ENCODE measurements at regions not wholly inside any gene's neighbourhood (a gene's known extent, or its start where the extent isn't known, plus 50 kb on each side); places are given as distances from the start of the nearest gene placed in this dataset.
"Not testable (repeated sequence)": the region's sequence is repeated elsewhere in the genome, so short reads cannot be mapped to it uniquely, and the experiment has no call there.

DNA sequence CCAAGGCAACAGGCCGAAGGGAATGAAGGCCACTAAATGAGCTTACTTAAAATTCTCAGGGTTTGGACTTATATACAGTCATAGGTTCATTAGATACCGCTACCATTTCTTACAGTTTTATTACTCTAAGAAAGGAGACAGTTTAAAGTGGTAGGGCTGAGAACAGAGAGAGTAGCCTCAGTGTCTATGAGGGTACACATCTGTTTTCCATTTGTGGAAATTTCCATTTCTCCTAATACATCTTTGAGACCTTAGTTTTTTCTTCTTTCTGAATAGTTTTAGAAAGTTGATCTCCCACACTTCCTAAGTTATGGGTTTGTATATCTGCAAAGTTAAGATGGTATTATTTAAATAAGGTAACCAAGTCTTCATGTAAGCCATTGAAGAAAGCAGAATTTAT, 1279.1 kb downstream of the NCAM2 start:
- no peak for DNase-seq (ENCODE audit: low read depth in 2 of 2)

DNA sequence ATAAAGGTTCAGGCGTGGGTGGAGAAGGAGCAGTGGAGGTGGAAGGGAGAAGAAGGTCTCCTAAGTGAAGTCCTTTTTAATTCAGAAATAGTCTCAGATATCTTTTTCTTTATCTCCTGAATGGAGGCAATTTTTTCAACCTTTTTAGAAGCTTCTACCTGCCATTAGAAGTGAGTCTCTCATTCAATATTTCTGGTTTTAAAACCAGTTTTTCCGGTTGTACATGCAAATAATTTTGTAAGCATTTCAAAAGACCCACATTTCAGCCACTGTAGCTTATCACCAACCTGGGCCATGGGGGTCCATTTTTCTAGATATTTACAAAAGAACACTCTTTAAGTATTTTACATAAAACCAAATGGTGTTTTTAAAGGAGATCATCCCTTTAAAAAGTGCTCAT, 1280.2 kb downstream of the NCAM2 start:
- DNase-seq (ENCODE audit: low read depth in 2 of 2) = no peak

DNA sequence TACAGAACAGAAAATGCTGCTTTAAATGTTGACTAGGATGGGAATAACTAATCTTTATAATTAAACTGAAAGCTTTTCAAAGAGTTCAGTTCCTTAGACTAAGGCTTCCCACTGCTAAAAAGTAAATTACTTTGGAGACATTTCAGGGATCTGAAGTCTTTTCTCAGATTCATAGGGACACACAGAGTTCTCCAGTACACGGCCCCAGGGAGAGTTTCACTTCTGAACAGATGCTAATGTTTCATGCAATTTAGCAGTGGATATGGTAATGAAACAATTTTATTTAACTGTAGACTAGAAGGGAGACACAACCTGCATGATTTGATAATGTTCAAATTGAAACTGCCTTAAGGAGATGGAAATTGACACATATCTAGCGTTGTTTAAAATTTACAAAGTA, 1282.6 kb downstream of the NCAM2 start:
- DNase-seq (ENCODE audit: low read depth in 2 of 2) = no peak

DNA sequence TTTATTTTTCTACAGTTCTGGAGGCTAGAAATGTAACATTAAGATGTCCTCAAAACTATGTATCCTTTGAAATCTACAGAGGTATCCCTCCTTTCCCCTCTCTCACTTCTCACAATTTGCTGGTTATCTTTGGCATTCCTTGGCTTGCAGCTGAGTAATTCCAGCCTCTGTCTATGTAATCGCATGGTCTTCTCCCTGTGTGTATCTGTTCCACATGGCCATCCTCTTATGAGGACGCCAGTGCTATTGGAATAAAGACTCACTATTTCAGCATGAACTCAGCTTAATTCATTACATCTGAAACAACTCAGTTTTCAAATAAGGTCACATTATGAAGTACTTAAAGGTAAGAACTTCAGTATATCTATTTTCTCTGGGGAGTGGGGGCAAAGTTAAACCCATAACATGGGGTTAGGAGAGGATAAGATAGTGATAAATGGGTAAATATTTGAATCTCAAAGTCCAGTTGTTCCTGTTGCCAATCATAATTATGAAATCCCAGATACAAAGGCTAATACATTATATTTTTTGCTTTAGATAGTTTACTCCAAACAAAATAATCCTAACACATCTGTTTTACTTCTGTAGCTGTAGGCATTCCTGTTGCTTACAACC, 1290.8 kb downstream of the NCAM2 start:
- no peak for DNase-seq (ENCODE audit: low read depth in 2 of 2)

DNA sequence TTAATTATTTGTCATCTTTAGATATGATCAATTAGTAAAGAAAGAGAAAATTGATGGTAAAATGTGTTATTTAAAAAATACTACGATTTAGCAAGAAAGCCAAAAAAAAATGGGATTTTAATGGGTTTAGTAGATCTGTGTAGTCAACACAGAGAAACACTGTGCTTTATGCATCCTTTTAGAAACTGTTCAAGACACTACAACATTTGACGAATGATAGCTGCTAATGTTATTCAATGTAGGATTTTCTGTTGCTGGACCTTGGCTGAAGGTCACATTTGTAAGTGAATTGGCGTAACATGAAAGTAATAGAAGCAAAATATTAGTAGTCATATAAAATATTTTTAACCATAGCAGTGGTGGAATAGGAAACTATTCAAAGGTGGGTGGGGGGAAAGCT, 1293.9 kb downstream of the NCAM2 start:
- no peak for DNase-seq (ENCODE audit: low read depth in 2 of 2)

DNA sequence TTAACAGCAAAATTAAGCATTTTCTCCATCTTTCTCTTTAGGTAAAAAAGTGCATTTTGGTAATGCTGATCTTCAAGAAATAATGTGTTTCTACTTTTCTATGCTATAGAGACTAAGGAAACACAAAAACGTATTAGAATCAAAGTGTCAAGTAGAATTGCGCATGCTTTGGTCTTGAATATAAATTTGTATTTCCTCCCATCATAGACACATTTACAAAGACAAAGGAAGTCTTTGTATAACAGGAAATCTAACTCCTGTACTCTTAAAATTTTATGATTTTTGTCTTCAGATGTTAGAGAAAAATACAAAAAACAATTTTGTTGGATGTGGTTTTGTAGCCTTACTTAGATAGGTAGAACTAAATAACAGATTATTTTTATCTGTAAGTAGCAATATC, 1299.4 kb downstream of the NCAM2 start:
- no peak for DNase-seq (ENCODE audit: low read depth in 2 of 2)

DNA sequence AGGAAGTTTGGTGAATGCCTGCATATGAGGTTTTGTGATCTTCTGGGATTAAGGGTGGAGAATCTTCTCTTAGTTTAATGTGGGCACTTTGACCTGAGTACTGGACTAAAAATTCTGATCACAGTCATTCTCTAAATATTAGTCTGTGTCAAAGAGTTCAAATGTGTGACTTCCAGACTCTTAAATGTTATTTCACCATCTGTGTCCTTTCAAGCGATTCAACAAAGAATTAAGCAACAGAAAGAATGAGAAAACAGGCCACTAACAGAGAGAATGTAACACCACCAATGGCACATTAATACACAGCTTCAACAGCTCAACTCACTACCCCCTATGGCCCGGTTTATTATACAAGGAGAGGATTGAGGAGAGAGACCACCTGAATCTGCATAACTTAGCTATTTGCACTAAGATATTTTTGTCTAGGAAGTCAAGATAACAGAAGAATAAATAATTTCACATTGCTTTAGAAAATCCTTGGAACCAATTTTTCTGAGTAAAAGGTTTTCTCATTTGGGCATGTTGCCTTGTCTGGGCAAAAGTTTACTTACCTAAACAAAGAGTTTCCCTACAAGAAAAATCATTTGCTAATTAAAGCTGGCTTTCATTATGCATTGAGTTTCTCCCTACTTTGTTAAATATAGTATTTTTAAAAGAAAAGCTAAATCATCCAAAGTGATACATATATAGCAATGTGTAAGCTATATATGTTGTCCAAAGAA, 1313.7 kb downstream of the NCAM2 start:
- no peak for DNase-seq (ENCODE audit: low read depth in 2 of 2)

DNA sequence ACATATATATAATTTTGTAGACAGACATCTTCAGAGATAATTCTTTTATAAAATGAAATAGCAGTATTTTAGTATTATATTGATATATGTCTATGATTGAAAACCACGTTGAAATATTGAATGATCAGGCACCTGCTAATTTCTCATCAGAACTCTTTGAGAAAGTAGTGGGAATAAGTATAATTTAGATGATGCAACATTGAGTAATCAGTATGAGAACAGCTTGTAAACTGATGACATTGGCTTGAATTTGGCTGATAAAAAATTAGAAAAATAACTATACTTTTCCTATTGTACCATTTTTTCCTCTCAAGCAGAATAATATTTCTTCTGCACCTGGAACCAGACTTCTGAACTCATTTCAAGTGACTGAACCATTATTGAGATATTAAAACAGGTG, 1316.8 kb downstream of the NCAM2 start:
- DNase-seq (ENCODE audit: low read depth in 2 of 2) = no peak

DNA sequence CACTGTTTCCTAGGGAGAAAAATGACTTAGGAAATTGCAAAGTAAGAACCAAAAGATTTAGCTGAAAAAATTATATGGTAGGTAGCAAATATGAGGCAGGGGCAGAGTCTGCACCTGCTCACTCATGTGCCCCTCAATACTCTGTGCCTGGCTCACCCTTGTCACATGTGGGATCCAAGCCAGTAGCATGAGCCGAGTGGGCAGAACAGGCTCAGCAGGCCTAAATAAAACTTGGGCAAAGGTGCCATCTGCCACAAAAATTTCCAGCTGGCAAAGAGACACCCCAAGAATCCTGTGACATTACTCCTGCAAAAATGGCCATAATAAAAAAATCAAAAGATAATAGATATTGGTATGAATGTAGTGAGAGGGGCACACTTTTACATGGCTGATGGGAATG, 1321.2 kb downstream of the NCAM2 start:
- DNase-seq (ENCODE audit: low read depth in 2 of 2) = no peak

DNA sequence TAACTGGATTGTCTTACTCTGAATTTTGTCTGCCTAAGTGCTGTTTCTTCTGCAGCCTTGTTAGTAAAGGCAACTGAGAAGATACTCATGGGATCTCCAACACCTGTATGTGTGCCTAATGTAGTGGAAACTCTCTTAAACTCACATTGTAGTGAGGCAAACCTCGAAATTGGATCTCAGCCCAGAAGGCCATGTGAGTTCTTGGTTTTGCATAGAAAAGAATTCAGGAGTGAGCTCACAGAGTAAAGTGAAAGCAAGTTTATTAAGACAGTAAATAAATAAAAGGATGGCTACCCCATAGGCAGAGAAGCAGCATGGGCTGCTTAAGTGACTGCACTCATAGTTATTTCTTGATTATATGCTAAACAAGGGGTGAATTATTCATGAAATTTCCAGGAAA, 1344.7 kb downstream of the NCAM2 start:
- DNase-seq (ENCODE audit: low read depth in 2 of 2) = no peak

DNA sequence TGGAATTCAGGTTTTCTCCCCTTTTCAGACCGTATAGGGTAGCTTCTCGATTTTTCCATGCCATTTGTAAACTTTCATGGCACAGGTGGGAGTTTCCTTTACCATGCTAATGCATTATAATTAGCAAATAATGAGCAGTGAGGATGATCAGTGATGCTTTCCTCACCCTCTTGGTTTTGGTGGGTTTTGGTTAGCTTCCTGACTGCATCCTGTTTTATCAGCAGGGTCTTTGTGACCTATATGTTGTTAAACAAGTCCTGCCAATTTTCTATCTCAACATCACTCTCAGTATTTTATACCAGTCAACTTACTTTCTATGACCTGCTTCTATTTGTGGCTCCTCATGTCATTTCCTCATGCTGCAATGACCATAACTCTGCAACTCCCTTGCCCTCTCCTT, 1345.1 kb downstream of the NCAM2 start:
- no peak for DNase-seq (ENCODE audit: low read depth in 2 of 2)

DNA sequence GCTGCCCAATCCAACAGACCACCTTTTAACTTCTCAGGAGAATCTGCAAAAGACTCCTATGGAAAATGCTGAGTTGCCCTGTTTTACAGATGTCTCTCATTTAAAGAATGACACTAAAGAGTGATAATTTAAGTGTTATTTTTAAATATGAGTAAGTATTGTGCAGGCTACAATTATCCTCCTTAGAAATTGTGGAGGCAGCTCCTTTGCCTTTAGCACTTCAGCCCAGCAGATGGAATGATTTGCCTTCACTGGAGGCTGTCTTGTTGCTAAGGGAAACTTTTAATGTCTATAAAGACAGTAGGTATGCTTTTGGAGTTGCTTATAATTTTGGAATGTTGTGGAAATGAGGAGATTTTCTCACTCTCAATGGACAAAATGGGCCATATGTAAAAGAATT, 1345.5 kb downstream of the NCAM2 start:
- no peak for DNase-seq (ENCODE audit: low read depth in 2 of 2)

DNA sequence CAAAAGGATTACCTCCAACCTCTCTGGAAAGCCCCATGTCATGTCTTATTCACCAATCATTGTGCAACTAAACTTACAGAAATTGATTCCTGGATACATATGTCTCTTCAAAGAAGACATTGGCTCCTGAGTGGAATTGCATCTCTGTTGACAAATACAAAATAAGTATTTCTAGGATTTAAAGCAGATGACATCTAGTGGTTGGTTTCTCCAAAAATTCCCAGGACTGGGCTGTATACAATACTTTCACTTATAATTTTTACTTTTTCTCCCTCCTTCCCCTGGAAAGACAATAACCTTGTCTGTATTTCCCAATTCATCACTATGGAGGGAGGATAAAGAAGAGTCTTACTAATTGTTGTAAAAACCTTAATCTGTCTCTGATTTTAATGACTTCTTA, 1347.4 kb downstream of the NCAM2 start:
- DNase-seq (ENCODE audit: low read depth in 2 of 2) = no peak

DNA sequence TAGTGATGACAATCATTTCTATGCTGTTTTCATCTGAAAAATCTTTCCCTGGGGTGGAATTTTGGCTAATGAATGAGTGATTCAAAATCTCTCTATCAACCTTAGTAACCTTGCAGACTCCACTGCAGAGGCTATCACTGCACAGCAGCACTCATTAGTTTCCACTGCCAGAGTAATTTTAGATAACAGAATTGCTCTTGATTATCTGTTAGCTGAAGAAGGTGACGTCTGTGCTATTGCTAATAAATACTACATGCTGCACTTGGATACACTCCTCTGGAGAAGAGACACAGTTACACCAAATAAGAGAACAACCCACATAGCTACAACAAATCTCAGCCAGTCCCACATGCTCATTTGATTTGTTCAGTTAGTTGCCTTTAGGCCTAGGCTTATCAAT, 1348.4 kb downstream of the NCAM2 start:
- no peak for DNase-seq (ENCODE audit: low read depth in 2 of 2)

DNA sequence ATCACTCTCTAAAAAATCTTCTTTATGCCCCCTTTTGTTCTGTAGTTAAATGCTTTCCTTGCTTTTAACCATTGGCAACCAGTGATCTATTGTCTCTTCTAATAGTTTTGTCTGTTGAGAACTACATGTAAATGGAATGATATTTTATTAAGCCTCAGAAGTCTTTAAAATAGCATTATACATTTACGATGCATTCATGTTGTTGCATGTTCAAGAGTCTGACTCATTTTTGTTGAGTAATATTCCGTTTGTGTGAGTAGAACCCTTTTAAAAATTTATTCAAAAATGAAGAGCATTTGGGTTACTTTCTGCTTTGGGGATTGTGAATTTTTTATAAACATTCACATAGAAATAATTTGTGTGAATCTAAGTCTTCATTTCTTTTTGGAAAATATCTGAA, 1352.9 kb downstream of the NCAM2 start:
- DNase-seq (ENCODE audit: low read depth in 2 of 2) = no peak

DNA sequence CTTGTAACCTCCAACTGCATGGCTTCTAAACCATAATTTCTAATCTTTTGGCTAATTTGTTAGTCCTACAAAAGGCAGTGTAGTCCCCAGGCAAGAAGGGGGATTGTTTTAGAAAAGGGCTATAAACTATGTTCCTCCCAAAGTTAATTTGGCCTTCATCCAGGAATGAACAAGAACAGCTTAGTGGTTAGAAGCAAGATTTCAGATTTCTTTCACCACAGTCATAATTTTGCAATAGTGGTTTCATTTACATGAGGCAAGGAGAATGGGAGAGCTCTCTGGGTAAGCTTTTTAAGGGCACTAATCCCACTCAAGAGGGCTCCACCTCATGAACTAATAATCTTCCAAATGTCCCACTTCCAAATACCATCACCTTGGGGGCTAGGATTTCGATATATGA, 1353.9 kb downstream of the NCAM2 start:
- DNase-seq (ENCODE audit: low read depth in 2 of 2) = no peak

DNA sequence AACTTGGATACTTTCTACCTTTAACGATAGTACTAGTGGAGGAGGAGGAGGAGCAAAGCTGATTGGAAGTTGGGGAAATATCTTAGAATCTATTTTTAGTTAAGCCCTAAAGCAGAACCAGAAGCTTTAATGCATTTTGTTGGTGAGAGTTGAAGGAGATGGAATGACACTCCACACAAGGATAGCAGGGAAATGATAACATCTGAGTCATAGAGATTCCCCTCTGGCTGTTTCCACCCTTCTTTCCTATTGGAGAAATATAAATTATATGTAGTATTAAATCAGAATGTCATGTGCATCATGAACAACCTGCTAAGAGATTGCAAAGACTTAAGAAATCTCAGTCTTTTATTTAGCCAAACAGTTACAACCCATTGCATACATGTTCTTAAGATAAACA, 1357.7 kb downstream of the NCAM2 start:
- no peak for DNase-seq (ENCODE audit: low read depth in 2 of 2)

DNA sequence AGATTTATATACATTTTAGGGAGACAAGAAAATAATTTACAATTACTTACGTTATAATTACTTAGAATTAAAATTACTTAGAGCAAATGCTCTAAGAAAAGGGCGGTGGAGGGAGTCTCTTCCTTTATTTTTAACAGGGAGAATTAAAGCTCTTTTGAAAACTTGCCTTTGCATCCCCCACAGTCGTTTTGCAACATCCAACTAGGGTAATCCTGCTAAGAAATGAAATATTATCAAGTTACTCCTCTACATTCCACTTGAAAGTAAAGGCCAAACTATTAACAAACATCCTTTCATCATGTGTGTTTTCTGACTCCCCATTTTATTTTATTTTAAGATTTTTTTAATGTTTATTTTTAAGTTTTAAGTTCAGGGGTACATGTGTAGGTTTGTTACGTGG, 1358.5 kb downstream of the NCAM2 start:
- no peak for DNase-seq (ENCODE audit: low read depth in 2 of 2)

DNA sequence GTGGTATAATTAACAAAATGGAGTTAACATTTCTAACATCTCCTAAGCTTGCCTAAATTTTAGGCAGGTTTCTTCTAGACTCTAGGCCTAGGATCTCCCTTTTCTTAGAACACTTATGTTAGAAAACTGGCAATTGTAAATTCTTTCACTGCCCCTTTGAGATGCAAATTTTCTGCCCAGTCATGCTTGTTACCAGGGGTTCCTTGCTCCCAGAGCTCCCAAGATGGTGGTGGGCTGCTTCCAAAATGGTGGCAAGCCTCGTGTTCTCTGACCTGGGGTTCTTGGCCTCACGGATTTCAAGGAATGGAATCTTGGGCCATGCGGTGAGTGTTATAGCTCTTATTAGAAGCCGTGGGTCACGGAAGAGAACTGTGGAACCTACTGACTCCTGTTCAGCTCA, 1361.4 kb downstream of the NCAM2 start:
- not testable (repeated sequence) for DNase-seq (ENCODE audit: low read depth in 2 of 2)

DNA sequence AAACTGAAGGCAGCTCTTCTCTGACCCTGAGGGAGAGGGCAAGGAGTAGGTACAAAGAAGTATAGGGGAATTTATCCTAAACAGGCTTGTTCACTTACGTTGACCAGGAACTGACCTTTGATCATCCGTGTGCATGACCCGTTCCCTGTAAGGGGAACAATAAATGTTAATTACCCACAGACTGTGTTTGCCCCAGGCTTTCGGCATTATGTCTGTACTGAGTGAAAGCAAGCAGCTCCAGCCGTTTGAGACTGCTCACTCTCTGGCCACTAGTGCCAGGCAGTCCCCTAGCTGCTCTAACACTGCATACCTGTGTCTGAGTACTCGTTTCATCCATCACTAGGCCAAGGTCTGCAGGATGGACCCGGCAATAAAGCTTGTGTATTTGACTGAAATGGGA, 1365.3 kb downstream of the NCAM2 start:
- no peak for DNase-seq (ENCODE audit: low read depth in 2 of 2)

DNA sequence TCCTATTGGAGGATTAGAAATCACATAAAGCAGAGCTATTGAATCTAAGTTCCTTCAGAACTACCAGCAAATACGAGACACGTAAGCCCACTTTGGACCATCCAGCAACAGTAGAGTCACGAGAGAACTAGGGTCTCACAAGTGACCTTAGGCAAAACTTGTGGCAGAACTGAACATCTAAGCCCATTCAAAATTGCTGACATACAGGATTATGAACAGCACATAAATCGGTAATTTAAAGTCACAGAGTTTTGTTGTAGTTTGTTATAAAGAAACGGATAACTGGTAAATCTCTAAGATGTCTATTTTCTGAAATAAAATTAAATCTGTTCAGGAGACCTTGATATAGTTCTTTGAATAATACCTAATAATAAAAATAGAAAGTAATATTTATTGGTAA, 1366.0 kb downstream of the NCAM2 start:
- DNase-seq (ENCODE audit: low read depth in 2 of 2) = no peak

DNA sequence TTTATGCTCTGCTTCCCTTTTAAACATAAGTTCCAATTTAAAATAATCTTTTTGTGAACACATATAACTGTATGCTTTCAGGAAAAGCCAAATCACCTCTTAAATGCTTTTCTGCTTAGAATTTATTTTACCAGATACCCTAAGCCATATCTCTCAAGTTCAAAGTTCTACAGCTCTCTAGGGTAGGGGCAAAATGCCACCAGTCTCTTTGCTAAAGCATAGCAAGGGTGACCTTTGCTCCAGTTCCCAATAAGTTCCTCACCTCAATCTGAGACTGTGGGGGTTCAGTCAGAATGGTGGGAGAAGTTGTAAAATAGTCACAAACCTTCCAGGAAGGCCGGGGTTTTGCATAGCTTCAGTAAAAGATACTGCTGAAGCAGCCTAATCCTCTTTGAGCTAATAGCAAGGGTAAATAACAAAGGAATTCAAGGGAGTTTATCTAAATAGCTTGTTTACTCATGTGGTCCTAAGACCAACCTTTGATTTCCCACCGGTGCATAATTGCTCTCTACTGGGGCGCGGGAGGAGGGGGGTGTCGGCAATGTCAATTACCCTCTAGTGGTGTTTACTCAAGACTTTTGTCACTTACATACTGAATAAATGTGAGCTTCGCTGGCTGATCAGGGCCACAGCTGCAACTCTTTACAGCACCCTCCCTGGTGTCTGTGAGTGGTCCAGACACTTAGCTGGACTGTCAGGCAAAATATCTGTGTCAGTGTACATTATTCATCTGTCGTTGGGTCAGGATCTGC, 1376.2 kb downstream of the NCAM2 start:
- no peak for DNase-seq (ENCODE audit: low read depth in 2 of 2)

DNA sequence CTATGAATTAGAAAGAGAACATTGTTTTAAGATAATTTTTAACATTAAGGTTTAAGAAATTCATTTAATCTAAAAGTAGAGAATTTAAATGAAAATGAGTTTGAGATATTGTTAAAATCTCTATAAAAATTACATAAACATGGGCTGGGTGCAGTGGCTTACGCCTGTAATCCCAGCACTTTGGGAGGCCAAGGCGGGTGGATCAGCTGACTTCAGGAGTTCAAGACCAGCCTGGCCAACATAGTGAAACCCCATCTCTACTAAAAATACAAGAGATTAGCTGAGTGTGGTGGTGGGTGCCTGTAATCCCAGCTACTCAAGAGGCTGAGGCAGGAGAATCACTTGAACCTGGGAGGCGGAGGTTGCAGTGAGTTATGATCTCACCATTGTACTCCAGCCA, 1379.6 kb downstream of the NCAM2 start:
- DNase-seq (ENCODE audit: low read depth in 2 of 2) = not testable (repeated sequence)

Data from stimulated activated CD8-positive, alpha-beta memory T cell treated with anti-CD3 and anti-CD28 coated beads, Interleukin-2, amount 100 ng/mL, for 1 hour (primary cell).